BJ (cell line): ENCODE measurements at regions not wholly inside any gene's neighbourhood (a gene's known extent, or its start where the extent isn't known, plus 50 kb on each side); places are given as distances from the start of the nearest gene placed in this dataset.

Experiments
- CTCF ChIA-PET: fragments of 350-600 bp; formaldehyde crosslinking; extraction: SDS; loops from one replicate; lab custom pipeline; 2021; ENCODE audit warnings: antibody characterized with exemption, inconsistent platforms; lab: Yijun Ruan, JAX
- POLR2A ChIA-PET: fragments of 300-600 bp; sonication (Branson Sonifier 250); formaldehyde crosslinking; extraction: SDS; loops from one replicate; lab custom pipeline; 2021; ENCODE audit warnings: antibody characterized with exemption; lab: Charles Lee
- DNase-seq: peaks from one replicate; pipeline ENCODE4 v3.0.0-alpha.2; 2011; ENCODE audit warnings: low read depth
- H3K27me3 ChIP-seq: 2 replicates; pipeline ENCODE4 v1.6.0; 2011; ENCODE audit warnings: low read length; ENCODE audit not compliant: control insufficient read depth, insufficient read depth
- H3K36me3 ChIP-seq: 2 replicates; pipeline ENCODE4 v1.5.1; 2011; ENCODE audit warnings: low read length; ENCODE audit not compliant: control insufficient read depth, insufficient read depth
- H3K4me3 ChIP-seq: 2 replicates; pipeline ENCODE4 v1.5.1; 2011; ENCODE audit warnings: low read depth, mild to moderate bottlenecking, control low read depth, low read length
- CTCF ChIP-seq: IDR thresholded peaks from 2 replicates; pipeline ENCODE4 v1.5.1; 2011; ENCODE audit warnings: low read depth, mild to moderate bottlenecking, control low read depth, inconsistent platforms, low read length, moderate library complexity; ENCODE audit not compliant: insufficient read depth

DNA sequence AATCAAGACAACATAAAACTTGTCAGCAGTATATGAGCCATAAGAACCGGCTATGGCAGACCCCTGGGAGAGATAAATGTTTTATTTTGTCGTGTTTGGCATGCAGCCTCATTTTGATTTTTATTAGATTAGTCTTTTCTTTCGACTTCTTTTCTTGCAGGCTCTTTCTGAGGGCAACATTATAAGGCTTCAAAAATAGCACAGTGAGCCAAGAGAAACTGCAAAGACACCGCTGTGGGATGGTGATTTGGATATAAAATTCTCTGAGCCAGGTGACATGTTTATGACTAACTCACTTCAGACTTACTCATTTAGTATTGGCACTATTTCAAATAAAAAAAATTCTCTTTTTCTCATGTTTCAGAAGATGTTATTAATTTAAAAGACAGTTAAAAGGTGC, 96.8 kb upstream of the PKP2 start:
- ChIA-PET CTCF (no interaction called here), POLR2A (no interaction called here)
- TF ChIP-seq CTCF, result no peak
- H3K36me3 ChIP-seq, result no peaks in the 10 kb centered on the region
- no peaks in the 10 kb centered on the region for H3K27me3 ChIP-seq
- H3K4me3 ChIP-seq, result no peak overlapping the region
- no peak for DNase-seq

- Histone ChIP-seq H3K36me3 (no peaks in the 10 kb centered on the region), H3K27me3 (no peaks in the 10 kb centered on the region), H3K4me3 (no peak overlapping the region)
- DNase-seq, result no peak
- ChIA-PET POLR2A (no interaction called here), CTCF (no interaction called here)
- TF ChIP-seq CTCF, result no peak
These were observed 93.1 kb upstream of the PKP2 start for GRCh38 chr12:32989705-32990104.

- no peak for TF ChIP-seq CTCF
- ChIA-PET CTCF (no interaction called here), POLR2A (no interaction called here)
- no peaks in the 10 kb centered on the region for H3K36me3 ChIP-seq
- H3K27me3 ChIP-seq, result no peaks in the 10 kb centered on the region
- H3K4me3 ChIP-seq, result no peak overlapping the region
- no peak for DNase-seq
These were observed 92.4 kb upstream of the PKP2 start for GRCh38 chr12:32988982-32989381.

DNA sequence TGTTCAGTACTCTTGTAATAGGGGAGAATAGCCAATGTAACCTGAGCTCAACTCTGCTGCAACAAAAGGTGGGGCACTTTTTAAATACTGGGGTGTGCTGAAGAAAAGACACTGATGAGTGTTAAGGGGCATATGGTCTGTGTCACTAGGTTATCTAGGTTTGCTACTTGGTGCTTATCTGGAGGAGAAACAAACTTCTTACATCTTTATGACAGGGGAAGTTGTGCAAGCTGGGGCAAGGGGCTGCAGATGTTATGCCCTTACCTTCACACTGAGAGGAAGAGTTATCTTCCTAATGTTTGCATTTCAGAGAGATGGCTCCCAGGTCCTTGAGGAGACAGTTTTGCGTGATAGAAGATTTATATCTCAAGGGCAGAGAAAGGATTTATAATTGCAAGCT, 90.9 kb upstream of the PKP2 start:
- Histone ChIP-seq H3K4me3 (no peak overlapping the region), H3K27me3 (no peaks in the 10 kb centered on the region), H3K36me3 (no peaks in the 10 kb centered on the region)
- no peak for DNase-seq
- ChIA-PET POLR2A (no interaction called here), CTCF (interaction anchor here (0.6 kb wide), 1 partner anchor 15 kb away, joined by 3 read pairs; no protein-coding TSS in a partner anchor)
- no peak for TF ChIP-seq CTCF

GRCh38 chr12:32983968-32984367, 87.4 kb upstream of the PKP2 start:
- DNase-seq, result no peak
- ChIA-PET POLR2A (no interaction called here), CTCF (no interaction called here)
- TF ChIP-seq CTCF, result no peak
- Histone ChIP-seq H3K27me3 (no peaks in the 10 kb centered on the region), H3K36me3 (no peaks in the 10 kb centered on the region), H3K4me3 (no peak overlapping the region)
